ENCODE measurements at regions not wholly inside any gene's neighbourhood (a gene's known extent, or its start where the extent isn't known, plus 50 kb on each side); places are given as distances from the start of the nearest gene placed in this dataset.
"Not testable (repeated sequence)": the region's sequence is repeated elsewhere in the genome, so short reads cannot be mapped to it uniquely, and the experiment has no call there.

- DNase-seq = no peak
Measured at GRCh38 chr11:70595452-70595851, 197.1 kb downstream of the CTTN start.

GRCh38 chr11:70596091-70596490 is 197.8 kb downstream of the CTTN start:
- no peak for DNase-seq

- no peak for DNase-seq
Measured at GRCh38 chr11:70597006-70597555, 198.8 kb downstream of the CTTN start.

GRCh38 chr11:70597751-70598625 is 199.7 kb downstream of the CTTN start:
- DNase-seq = no peak

GRCh38 chr11:70600911-70601415 is 202.6 kb downstream of the CTTN start:
- not testable (repeated sequence) for DNase-seq

GRCh38 chr11:70601861-70602538 is 203.7 kb downstream of the CTTN start:
- no peak for DNase-seq

- no peak for DNase-seq
Measured at GRCh38 chr11:70603114-70603755, 204.9 kb downstream of the CTTN start.

GRCh38 chr11:70603756-70604211 is 205.5 kb downstream of the CTTN start:
- no peak for DNase-seq

- DNase-seq = no peak
Measured at GRCh38 chr11:70604221-70604620, 205.9 kb downstream of the CTTN start.

GRCh38 chr11:70604630-70605467 is 206.5 kb downstream of the CTTN start:
- DNase-seq = no peak

- DNase-seq = no peak
Measured at GRCh38 chr11:70605468-70605815, 207.1 kb downstream of the CTTN start.

GRCh38 chr11:70605846-70606245 is 207.5 kb downstream of the CTTN start:
- DNase-seq = no peak

GRCh38 chr11:70606248-70606950 is 208.1 kb downstream of the CTTN start:
- DNase-seq = no peak

- DNase-seq = no peak
Measured at GRCh38 chr11:70606951-70607330, 208.6 kb downstream of the CTTN start.

- no peak for DNase-seq
Measured at GRCh38 chr11:70607561-70607960, 209.2 kb downstream of the CTTN start.

- no peak for DNase-seq
Measured at GRCh38 chr11:70608568-70609470, 210.5 kb downstream of the CTTN start.

- no peak for DNase-seq
Measured at GRCh38 chr11:70610566-70611565, 212.5 kb downstream of the CTTN start.

- DNase-seq = no peak
Measured at GRCh38 chr11:70611821-70612220, 213.5 kb downstream of the CTTN start.

- no peak for DNase-seq
Measured at GRCh38 chr11:70612459-70613141, 214.3 kb downstream of the CTTN start.
